ENCODE measurements at regions not wholly inside any gene's neighbourhood (a gene's known extent, or its start where the extent isn't known, plus 50 kb on each side); places are given as distances from the start of the nearest gene placed in this dataset.

DNA sequence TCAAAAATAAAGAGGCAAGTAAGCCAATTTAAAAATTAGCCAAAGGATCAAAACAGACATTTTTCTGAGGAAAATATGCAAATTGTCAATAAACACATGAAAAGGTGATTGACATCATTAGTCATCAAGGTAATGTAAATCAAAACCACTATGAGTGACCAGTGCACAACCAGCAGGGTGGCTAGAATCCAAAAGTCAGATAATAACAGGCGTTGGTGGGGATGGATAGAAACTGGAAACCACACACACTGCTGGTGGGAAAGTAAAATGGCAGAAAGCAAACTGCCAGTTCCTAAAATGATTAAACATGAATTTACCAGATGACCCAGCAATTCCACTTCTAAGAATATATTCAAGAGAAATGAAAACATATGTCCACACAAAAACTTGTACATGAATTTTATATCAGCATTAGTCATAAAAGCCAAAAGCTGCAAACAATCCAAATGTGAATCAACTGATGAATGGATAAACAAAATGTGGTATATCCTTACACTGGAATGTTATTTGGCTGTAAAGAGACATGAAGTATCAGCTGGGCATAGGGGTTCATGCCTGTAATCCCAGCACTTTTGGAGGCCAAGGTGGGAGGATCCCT, 74.8 kb upstream of the MBOAT1 start:
- Histone ChIP-seq H3K27ac (no peak overlapping the region), H3K36me3 (no peaks in the 10 kb centered on the region), H3K4me3 (no peak overlapping the region), H3K4me1 (ENCODE audit: low read depth) (no peaks in the 10 kb centered on the region), H3K9me3 (ENCODE audit: low read depth) (no peaks in the 10 kb centered on the region), H3K27me3 (no peaks in the 10 kb centered on the region)
- TF ChIP-seq, protein P1, sequence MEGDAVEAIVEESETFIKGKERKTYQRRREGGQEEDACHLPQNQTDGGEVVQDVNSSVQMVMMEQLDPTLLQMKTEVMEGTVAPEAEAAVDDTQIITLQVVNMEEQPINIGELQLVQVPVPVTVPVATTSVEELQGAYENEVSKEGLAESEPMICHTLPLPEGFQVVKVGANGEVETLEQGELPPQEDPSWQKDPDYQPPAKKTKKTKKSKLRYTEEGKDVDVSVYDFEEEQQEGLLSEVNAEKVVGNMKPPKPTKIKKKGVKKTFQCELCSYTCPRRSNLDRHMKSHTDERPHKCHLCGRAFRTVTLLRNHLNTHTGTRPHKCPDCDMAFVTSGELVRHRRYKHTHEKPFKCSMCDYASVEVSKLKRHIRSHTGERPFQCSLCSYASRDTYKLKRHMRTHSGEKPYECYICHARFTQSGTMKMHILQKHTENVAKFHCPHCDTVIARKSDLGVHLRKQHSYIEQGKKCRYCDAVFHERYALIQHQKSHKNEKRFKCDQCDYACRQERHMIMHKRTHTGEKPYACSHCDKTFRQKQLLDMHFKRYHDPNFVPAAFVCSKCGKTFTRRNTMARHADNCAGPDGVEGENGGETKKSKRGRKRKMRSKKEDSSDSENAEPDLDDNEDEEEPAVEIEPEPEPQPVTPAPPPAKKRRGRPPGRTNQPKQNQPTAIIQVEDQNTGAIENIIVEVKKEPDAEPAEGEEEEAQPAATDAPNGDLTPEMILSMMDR (IDR thresholded peaks at IDR 0.05; ENCODE audit: low read depth, low read length) = no peak
- no peak for DNase-seq (ENCODE audit: low read depth in 1 of 2, low spot score in 1 of 2)

DNA sequence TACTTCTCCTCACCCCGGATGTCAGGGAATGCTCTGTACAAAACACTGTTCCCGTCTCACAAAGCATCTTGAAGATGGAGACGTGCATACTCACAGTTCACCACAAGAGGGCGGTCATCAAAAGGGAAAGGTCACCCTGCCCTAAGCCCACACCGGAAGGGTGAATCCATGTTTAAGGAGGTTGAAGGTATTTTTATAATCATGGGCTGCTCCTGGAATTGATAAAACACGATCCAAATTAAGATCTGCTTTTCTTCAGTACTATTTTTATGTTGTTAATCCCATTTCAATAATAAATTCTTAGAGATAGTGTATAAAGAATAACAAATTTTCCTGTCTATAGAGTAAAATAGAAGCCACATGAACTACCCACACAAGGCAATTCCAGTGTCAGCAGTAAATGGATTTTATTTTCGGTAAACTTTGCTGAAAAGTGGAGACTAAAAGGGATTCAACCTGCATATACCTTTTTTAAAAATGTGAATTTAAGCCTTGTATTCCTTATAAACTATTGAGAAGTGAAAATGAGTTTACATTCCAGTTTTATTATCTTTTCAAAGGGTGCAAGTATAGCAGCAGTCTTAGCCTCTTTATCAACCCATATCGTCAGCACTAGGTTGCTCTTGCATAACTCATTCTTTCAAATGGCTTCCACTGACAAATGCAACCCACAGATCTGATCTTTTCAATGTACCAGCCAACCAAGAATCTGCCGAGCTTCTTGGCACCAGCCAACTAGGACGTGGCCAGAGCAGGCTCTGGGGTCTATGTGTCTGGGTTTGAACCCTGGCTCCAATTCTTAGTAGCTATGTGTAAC, 79.7 kb upstream of the MBOAT1 start:
- Histone ChIP-seq H3K9me3 (ENCODE audit: low read depth) (no peaks in the 10 kb centered on the region), H3K27ac (no peak overlapping the region), H3K36me3 (no peaks in the 10 kb centered on the region), H3K4me1 (ENCODE audit: low read depth) (no peaks in the 10 kb centered on the region), H3K4me3 (no peak overlapping the region), H3K27me3 (no peaks in the 10 kb centered on the region)
- DNase-seq (ENCODE audit: low read depth in 1 of 2, low spot score in 1 of 2) = peak; percentile 84 to 90
- TF ChIP-seq, protein P1 (IDR thresholded peaks at IDR 0.05; ENCODE audit: low read depth, low read length) = peak; percentile 90

DNA sequence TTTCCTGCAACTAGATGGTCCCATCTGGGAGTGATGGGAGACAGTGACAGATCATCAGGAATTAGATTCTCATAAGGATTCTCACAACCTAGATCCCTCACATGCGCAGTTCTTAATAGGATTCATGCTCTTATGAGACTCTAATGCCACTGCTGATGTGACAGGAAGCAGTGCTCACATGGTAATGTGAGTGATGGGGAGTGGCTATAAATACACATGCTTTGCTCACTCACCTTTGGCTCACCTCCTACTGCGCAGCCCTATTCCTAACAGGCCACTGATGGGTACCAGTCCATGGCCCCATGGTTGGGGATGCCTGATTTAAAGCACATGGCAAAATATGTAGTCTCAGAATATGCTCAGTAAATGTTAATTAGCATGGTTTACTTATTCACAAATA, 80.6 kb upstream of the MBOAT1 start:
- Histone ChIP-seq H3K4me1 (ENCODE audit: low read depth) (no peaks in the 10 kb centered on the region), H3K36me3 (no peaks in the 10 kb centered on the region), H3K27ac (no peak overlapping the region), H3K9me3 (ENCODE audit: low read depth) (no peaks in the 10 kb centered on the region), H3K4me3 (no peak overlapping the region), H3K27me3 (no peaks in the 10 kb centered on the region)
- TF ChIP-seq, protein P1 (IDR thresholded peaks at IDR 0.05; ENCODE audit: low read depth, low read length) = no peak
- DNase-seq (ENCODE audit: low read depth in 1 of 2, low spot score in 1 of 2) = no peak

DNA sequence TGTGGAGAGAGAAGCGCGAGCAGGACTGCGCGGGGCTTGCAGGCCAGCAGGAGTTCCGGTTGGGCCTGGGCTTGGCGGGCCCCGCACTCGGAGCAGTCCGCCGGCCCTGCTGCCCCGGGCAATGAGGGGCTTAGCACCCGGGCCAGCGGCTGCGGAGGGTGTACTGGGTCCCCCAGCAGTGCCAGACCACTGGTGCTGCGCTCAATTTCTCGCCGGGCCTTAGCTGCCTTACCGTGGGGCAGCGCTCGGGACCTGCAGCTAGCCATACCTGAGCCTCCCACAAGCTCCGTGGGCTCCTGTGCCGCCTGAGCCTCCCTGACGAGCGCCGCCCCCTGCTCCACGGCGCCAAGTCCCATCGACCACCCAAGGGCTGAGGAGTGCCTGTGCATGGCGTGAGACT, 89.0 kb upstream of the MBOAT1 start:
- no peaks in the 10 kb centered on the region for H3K9me3 ChIP-seq (ENCODE audit: low read depth)
- H3K4me1 ChIP-seq (ENCODE audit: low read depth) = no peaks in the 10 kb centered on the region
- no peak overlapping the region for H3K27ac ChIP-seq
- no peak overlapping the region for H3K4me3 ChIP-seq
- no peaks in the 10 kb centered on the region for H3K27me3 ChIP-seq
- H3K36me3 ChIP-seq = no peaks in the 10 kb centered on the region
- TF ChIP-seq, protein P1 (IDR thresholded peaks at IDR 0.05; ENCODE audit: low read depth, low read length) = no peak
- DNase-seq (ENCODE audit: low read depth in 1 of 2, low spot score in 1 of 2) = no peak

DNA sequence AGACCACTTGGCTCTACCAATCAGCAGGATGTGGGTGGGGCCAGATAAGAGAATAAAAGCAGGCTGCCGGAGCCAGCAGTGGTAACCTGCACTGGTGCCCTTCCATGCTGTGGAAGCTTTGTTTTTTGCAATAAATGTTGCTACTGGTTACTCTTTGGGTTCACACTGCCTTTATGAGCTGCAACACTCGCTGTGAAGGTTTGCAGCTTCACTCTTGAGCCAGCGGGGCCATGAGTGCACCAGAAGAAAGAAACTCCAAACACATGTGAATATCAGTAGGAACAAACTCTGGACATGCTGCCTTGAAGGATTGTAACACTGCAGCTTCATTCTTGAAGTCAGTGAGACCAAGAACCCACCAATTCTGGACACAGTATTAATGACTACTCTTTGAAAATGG, 89.9 kb upstream of the MBOAT1 start:
- Histone ChIP-seq H3K4me1 (ENCODE audit: low read depth) (no peaks in the 10 kb centered on the region), H3K27ac (no peak overlapping the region), H3K27me3 (no peaks in the 10 kb centered on the region), H3K36me3 (no peaks in the 10 kb centered on the region), H3K4me3 (no peak overlapping the region), H3K9me3 (ENCODE audit: low read depth) (no peaks in the 10 kb centered on the region)
- no peak for DNase-seq (ENCODE audit: low read depth in 1 of 2, low spot score in 1 of 2)
- TF ChIP-seq, protein P1 (IDR thresholded peaks at IDR 0.05; ENCODE audit: low read depth, low read length) = no peak
